ENCODE measurements at regions not wholly inside any gene's neighbourhood (a gene's known extent, or its start where the extent isn't known, plus 50 kb on each side); places are given as distances from the start of the nearest gene placed in this dataset.
A peak's percentile ranks its signal among the peaks of the same experiment; 100 is the strongest.

GRCh38 chr1:177629526-177629925 is 340.3 kb downstream of the SEC16B start:
- H3K4me2 ChIP-seq: no peak overlapping the region
- H3K4me3 ChIP-seq: no peak overlapping the region
- CTCF ChIA-PET: no interaction called here
- no peaks in the 10 kb centered on the region for H3K9me2 ChIP-seq (ENCODE audit: insufficient read depth)
- H2AFZ ChIP-seq: no peak overlapping the region
- H3K36me3 ChIP-seq (ENCODE audit: low read depth): no peaks in the 10 kb centered on the region
- H3K27me3 ChIP-seq (ENCODE audit: insufficient read depth, low read depth): peaks cover 5% of the 10 kb centered on the region; the same call in 1 of the 2 replicates
- TF ChIP-seq CTCF (conservative IDR thresholded peaks at IDR 0.05) (no peak), EZH2 (IDR thresholded peaks at IDR 0.05; ENCODE audit: low read depth) (no peak)
- POLR2A ChIA-PET (ENCODE audit: unreplicated experiment): no interaction called here
- H3K9me3 ChIP-seq (ENCODE audit: insufficient read depth, low read depth): no peaks in the 10 kb centered on the region
- H3K4me1 ChIP-seq (replicated peaks; ENCODE audit: insufficient read depth): no peaks in the 10 kb centered on the region
- no peak overlapping the region for H3K27ac ChIP-seq
- H3F3A ChIP-seq (ENCODE audit: insufficient read depth, low read depth): no peaks in the 10 kb centered on the region
- H3K79me2 ChIP-seq (ENCODE audit: low read depth): no peaks in the 10 kb centered on the region
- intact Hi-C loops (cut with micrococcal nuclease; ENCODE audit: unreplicated experiment): no loop called here
- DNase-seq: no peak
- no peaks in the 10 kb centered on the region for H4K20me1 ChIP-seq (ENCODE audit: insufficient read depth)
- BruUV-seq (replicated peaks): no TSS peak

- BruUV-seq (replicated peaks): no TSS peak
- Histone ChIP-seq H4K20me1 (ENCODE audit: insufficient read depth) (no peaks in the 10 kb centered on the region), H3K4me2 (no peak overlapping the region), H3K79me2 (ENCODE audit: low read depth) (no peaks in the 10 kb centered on the region), H3K9me3 (ENCODE audit: insufficient read depth, low read depth) (no peaks in the 10 kb centered on the region), H2AFZ (no peak overlapping the region), H3K27me3 (ENCODE audit: insufficient read depth, low read depth) (no peaks in the 10 kb centered on the region), H3K4me1 (replicated peaks; ENCODE audit: insufficient read depth) (no peaks in the 10 kb centered on the region), H3K9me2 (ENCODE audit: insufficient read depth) (no peaks in the 10 kb centered on the region), H3F3A (ENCODE audit: insufficient read depth, low read depth) (no peaks in the 10 kb centered on the region), H3K36me3 (ENCODE audit: low read depth) (no peaks in the 10 kb centered on the region), H3K4me3 (no peak overlapping the region), H3K27ac (no peak overlapping the region)
- intact Hi-C loops (cut with micrococcal nuclease; ENCODE audit: unreplicated experiment): no loop called here
- ChIA-PET CTCF (no interaction called here), POLR2A (ENCODE audit: unreplicated experiment) (no interaction called here)
- TF ChIP-seq CTCF (conservative IDR thresholded peaks at IDR 0.05) (no peak), EZH2 (IDR thresholded peaks at IDR 0.05; ENCODE audit: low read depth) (no peak)
- no peak for DNase-seq
These were observed 342.5 kb downstream of the SEC16B start for GRCh38 chr1:177627148-177627910.

GRCh38 chr1:177620636-177621190 is 349.1 kb downstream of the SEC16B start:
- Histone ChIP-seq H3K9me3 (ENCODE audit: insufficient read depth, low read depth) (no peaks in the 10 kb centered on the region), H3K4me3 (no peak overlapping the region), H3F3A (ENCODE audit: insufficient read depth, low read depth) (no peaks in the 10 kb centered on the region), H3K4me1 (replicated peaks; ENCODE audit: insufficient read depth) (no peaks in the 10 kb centered on the region), H3K79me2 (ENCODE audit: low read depth) (no peaks in the 10 kb centered on the region), H3K36me3 (ENCODE audit: low read depth) (no peaks in the 10 kb centered on the region), H4K20me1 (ENCODE audit: insufficient read depth) (no peaks in the 10 kb centered on the region), H2AFZ (no peak overlapping the region), H3K27ac (no peak overlapping the region), H3K27me3 (ENCODE audit: insufficient read depth, low read depth) (no peaks in the 10 kb centered on the region), H3K4me2 (no peak overlapping the region), H3K9me2 (ENCODE audit: insufficient read depth) (no peaks in the 10 kb centered on the region; the same call in 1 of the 2 replicates)
- CTCF ChIA-PET: no interaction called here
- peak in 1 of 2 experiments; percentile 53 for DNase-seq
- BruUV-seq (replicated peaks): no TSS peak
- POLR2A ChIA-PET (ENCODE audit: unreplicated experiment): no interaction called here
- TF ChIP-seq EZH2 (IDR thresholded peaks at IDR 0.05; ENCODE audit: low read depth) (no peak), CTCF (conservative IDR thresholded peaks at IDR 0.05) (no peak)
- intact Hi-C loops (cut with micrococcal nuclease; ENCODE audit: unreplicated experiment): no loop called here

All from PC-9 (cell line).